ENCODE measurements at regions not wholly inside any gene's neighbourhood (a gene's known extent, or its start where the extent isn't known, plus 50 kb on each side); places are given as distances from the start of the nearest gene placed in this dataset.

- DNase-seq (ENCODE audit: extremely low spot score, unreplicated experiment), result no peak
- H3K9me3 Mint-ChIP-seq (ENCODE audit: unreplicated experiment), result peaks cover 8% of the 10 kb centered on the region
- no peaks in the 10 kb centered on the region for H3K27me3 Mint-ChIP-seq (ENCODE audit: unreplicated experiment)
- no peak overlapping the region for H3K4me3 Mint-ChIP-seq (ENCODE audit: unreplicated experiment)
- TF ChIP-seq CTCF (IDR thresholded peaks at IDR 0.05), result no peak
- no peaks in the 10 kb centered on the region for H3K4me1 Mint-ChIP-seq (ENCODE audit: unreplicated experiment)
- H3K36me3 Mint-ChIP-seq (ENCODE audit: unreplicated experiment), result no peaks in the 10 kb centered on the region
- no peak overlapping the region for H3K27ac Mint-ChIP-seq (ENCODE audit: unreplicated experiment)
These were observed 1055.0 kb downstream of the RPA4 start for GRCh38 chrX:97938706-97939105.

GRCh38 chrX:97968376-97969163 is 1084.9 kb downstream of the RPA4 start:
- Mint-ChIP-seq H3K36me3 (ENCODE audit: unreplicated experiment) (no peaks in the 10 kb centered on the region), H3K27me3 (ENCODE audit: unreplicated experiment) (no peaks in the 10 kb centered on the region), H3K4me3 (ENCODE audit: unreplicated experiment) (no peak overlapping the region), H3K27ac (ENCODE audit: unreplicated experiment) (no peak overlapping the region), H3K4me1 (ENCODE audit: unreplicated experiment) (no peaks in the 10 kb centered on the region), H3K9me3 (ENCODE audit: unreplicated experiment) (peaks cover 20% of the 10 kb centered on the region)
- TF ChIP-seq CTCF (IDR thresholded peaks at IDR 0.05), result no peak
- no peak for DNase-seq (ENCODE audit: extremely low spot score, unreplicated experiment)

GRCh38 chrX:97984641-97985040 is 1100.9 kb downstream of the RPA4 start:
- Mint-ChIP-seq H3K4me1 (ENCODE audit: unreplicated experiment) (no peaks in the 10 kb centered on the region), H3K9me3 (ENCODE audit: unreplicated experiment) (peaks cover 26% of the 10 kb centered on the region), H3K27ac (ENCODE audit: unreplicated experiment) (no peak overlapping the region), H3K27me3 (ENCODE audit: unreplicated experiment) (no peaks in the 10 kb centered on the region), H3K36me3 (ENCODE audit: unreplicated experiment) (no peaks in the 10 kb centered on the region), H3K4me3 (ENCODE audit: unreplicated experiment) (no peak overlapping the region)
- DNase-seq (ENCODE audit: extremely low spot score, unreplicated experiment), result no peak
- TF ChIP-seq CTCF (IDR thresholded peaks at IDR 0.05), result no peak

- peaks cover 25% of the 10 kb centered on the region for H3K9me3 Mint-ChIP-seq (ENCODE audit: unreplicated experiment)
- no peak overlapping the region for H3K4me3 Mint-ChIP-seq (ENCODE audit: unreplicated experiment)
- DNase-seq (ENCODE audit: extremely low spot score, unreplicated experiment), result no peak
- H3K27ac Mint-ChIP-seq (ENCODE audit: unreplicated experiment), result no peak overlapping the region
- no peaks in the 10 kb centered on the region for H3K4me1 Mint-ChIP-seq (ENCODE audit: unreplicated experiment)
- TF ChIP-seq CTCF (IDR thresholded peaks at IDR 0.05), result no peak
- no peaks in the 10 kb centered on the region for H3K27me3 Mint-ChIP-seq (ENCODE audit: unreplicated experiment)
- no peaks in the 10 kb centered on the region for H3K36me3 Mint-ChIP-seq (ENCODE audit: unreplicated experiment)
These were observed 1101.4 kb downstream of the RPA4 start for GRCh38 chrX:97985096-97985495.

GRCh38 chrX:97987979-97988378 is 1104.3 kb downstream of the RPA4 start:
- no peak overlapping the region for H3K4me3 Mint-ChIP-seq (ENCODE audit: unreplicated experiment)
- no peaks in the 10 kb centered on the region for H3K4me1 Mint-ChIP-seq (ENCODE audit: unreplicated experiment)
- H3K9me3 Mint-ChIP-seq (ENCODE audit: unreplicated experiment), result peaks cover 8% of the 10 kb centered on the region
- no peak for TF ChIP-seq CTCF (IDR thresholded peaks at IDR 0.05)
- H3K36me3 Mint-ChIP-seq (ENCODE audit: unreplicated experiment), result no peaks in the 10 kb centered on the region
- H3K27me3 Mint-ChIP-seq (ENCODE audit: unreplicated experiment), result no peaks in the 10 kb centered on the region
- no peak for DNase-seq (ENCODE audit: extremely low spot score, unreplicated experiment)
- H3K27ac Mint-ChIP-seq (ENCODE audit: unreplicated experiment), result no peak overlapping the region

Measured in osteocyte (in vitro differentiated cells).